GM18867 (cell line): ENCODE measurements at regions not wholly inside any gene's neighbourhood (a gene's known extent, or its start where the extent isn't known, plus 50 kb on each side); places are given as distances from the start of the nearest gene placed in this dataset.
"Not testable (repeated sequence)": the region's sequence is repeated elsewhere in the genome, so short reads cannot be mapped to it uniquely, and the experiment has no call there.

Source experiments
- ATAC-seq: cut with Tn5 transposase; IDR thresholded peaks from one replicate; pipeline ENCODE4 v1.9.1; 2021; ENCODE audit warnings: mild to moderate bottlenecking, moderate library complexity; ENCODE audit not compliant: unreplicated experiment

DNA sequence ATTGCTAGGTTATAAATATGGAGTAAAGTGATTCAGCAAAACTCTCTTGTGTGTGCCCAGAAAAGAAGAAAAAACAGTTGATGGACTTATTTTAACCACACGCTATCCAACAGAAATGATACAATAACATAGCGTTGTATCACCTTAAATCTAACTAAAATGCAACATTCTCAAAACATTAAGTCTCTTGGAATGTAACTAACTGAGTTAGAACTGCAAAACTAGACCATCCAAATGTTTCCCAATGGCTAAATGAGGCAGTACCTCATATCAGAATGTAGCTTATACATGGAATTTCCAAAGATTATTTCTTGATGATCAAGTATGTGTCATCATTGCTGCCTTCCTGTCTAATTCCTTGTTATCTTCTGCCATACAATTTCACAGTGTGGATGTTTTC lies 187.9 kb downstream of the CNTN3 start:
- no peak for ATAC-seq

DNA sequence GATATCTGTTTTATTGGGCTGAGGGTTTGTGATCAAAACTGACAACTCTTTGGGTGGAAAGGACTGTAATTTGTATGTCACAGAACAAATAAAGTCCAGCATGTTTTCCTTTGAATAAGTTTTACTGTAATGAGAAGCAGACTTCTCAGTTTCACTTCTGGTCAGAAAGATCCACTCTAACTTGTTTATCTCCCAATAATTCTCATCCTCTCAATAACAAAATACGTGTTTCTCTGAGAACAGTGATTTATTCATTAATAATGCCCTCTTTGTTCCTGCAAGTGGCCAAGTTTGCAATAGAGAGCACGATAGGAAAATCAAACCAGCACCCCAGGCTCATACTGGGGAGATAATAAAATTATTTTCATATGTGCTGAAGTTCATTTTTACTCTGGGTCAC lies 190.6 kb downstream of the CNTN3 start:
- no peak for ATAC-seq

DNA sequence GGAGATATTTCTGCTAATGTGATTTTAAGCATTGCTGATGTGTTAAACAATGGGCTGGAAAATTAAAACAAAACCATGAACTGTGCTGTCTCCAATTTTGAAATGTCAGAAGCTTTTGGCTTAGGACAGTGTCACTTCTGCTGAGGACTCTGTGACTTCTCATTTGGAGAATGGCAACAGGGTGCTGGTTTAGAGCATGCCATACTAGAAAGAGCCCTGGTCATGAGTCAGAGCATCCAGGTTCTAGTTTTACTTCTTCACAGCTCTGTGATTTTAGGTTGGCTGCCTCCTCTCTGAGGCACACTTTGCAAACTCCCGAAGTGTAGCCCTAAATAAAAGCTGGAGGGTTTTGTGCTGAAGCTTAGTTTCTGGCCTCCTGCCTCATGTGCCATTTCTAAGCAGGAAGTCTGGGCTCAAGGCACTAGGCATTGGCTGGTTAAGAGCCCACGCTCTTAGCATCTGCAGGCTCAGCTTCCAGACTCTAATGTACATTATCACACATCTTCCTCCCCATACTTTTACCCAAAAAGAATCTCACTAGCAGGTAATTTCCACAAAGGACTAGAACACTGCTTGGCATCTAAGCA lies 193.8 kb downstream of the CNTN3 start:
- ATAC-seq: no peak

DNA sequence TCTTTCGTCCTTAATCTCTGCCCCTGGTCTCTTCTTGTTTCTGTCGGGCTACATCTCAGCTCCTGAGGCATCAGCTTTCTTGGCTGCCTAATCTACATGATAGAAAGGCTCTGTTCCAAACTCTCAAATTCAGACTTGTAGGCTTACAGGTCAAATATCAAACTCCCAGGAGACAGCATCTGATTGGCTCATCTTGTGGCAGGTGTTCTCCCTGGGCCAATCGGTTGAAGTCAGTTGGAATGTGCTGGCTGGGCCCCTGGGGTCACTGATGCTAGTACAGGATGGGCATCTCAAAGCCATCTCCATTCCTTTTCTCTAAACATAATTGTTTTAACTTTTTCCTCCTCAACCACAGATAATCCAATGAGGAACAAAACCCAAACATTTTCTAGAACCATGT lies 198.7 kb downstream of the CNTN3 start:
- no peak for ATAC-seq

DNA sequence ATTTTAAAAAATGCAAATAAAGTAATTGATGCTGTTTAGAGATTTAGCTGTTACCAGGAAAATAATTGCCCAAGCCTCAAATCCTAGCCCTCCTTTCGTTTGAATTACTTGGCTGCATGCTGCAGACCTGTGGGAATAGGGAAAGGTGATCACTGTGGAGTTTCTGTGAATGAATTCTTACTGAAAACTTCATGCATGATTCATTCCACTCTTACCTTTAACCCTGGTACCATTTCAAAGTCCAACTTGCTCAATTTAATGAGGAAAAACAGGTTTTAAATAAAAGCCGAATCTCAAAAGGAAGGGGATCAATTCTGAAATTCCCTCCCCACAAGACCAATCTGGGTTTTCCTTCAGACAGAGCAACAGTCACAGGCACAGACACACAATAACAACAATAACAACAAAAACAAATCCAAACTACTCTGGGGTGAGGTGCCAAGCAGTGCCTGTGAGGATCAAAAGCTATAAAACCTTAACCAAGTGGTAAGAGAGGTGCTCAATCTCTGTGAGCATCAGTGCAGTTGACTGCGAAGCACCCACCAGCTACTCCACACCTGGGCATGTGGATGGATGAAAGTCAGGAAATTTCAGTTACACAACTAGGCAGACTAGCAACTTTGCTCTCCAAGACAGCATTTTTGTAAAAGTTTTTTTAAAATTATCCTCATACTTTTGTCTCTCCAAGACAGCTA lies 200.8 kb downstream of the CNTN3 start:
- ATAC-seq: no peak

DNA sequence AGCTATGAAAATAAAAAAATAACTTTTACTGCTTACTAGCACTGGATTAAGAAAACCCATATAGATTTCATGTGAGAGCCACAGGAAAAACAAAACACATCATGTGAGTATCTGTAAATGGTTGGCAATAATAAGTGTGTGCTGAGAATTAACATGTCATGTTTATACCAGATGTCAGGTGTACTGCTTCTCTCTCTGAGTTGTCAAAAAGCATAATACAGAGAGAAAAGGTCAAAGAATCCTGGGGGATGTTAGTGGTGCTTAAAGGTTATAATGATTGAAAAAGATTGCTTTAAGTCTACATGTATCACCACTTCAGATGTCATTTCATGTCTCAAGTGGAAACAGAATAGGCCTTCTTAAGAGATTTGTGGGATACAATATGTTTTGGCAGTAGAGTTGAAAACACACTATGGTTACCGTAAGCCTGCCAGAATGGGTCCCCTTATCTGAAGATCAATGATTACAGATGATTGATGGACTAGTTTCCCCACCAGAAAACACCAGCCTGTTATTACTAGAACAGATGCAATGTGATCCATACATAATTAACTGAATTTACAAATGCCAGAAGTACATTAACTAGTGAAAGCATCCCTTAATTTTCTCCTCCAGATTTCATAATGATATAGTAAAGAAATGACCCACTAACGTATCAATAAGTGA lies 204.1 kb downstream of the CNTN3 start:
- ATAC-seq: no peak

DNA sequence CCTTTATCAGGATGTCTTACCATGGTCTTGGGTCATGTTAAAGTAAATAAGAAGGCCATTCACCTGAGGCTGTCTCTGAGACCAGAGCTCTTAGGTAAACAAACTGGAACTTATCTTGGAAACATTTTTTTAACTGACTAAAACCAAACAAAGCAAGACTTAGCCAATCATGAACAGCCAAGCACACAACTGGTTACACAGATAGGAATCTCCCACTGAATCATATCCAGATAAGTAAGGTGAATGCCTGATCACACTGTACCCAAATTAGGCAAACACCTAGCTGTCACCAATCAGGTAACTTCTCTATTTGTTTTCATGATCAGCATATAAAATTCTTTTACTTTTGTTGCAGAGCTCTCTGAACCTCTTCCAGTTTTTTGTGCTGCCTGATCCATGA lies 205.4 kb downstream of the CNTN3 start:
- no peak for ATAC-seq

DNA sequence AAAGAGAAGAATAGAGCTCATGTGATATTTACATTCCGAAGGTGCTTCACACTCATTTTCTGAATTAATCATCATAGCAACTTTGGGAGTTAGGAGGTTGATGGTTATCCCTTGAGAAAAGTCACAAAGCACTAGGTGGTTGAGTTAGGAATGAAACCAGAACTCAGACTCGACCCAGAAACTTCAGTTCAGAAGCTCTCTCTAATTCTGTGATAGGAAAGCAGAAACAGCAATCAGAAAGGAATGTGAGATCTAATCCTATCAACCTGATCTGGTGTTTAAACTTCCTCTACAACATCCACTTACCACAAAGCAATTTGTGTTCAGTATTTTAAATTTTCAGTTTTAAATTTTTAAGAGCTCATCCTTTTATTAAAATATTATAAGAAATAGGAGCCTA lies 211.2 kb downstream of the CNTN3 start:
- no peak for ATAC-seq

DNA sequence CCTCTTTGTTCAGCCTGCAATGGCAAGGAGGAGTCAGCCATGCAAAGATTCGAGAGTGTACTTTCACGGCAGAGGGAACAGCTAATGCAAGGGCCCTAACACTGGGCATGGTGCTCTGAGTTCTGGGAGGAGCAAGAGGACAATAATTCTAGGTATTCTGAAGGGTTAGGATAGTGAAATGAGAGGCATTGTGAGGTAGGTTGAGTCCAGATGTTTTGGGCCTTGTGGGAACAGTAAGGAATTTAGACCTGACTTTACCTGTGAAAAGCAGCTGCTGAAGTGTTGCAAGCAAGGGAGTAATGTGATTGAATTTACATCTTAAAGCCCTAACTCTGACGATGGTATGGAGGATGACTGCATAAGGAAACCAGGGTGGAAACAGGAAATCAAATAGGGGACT lies 211.6 kb downstream of the CNTN3 start:
- ATAC-seq: no peak

DNA sequence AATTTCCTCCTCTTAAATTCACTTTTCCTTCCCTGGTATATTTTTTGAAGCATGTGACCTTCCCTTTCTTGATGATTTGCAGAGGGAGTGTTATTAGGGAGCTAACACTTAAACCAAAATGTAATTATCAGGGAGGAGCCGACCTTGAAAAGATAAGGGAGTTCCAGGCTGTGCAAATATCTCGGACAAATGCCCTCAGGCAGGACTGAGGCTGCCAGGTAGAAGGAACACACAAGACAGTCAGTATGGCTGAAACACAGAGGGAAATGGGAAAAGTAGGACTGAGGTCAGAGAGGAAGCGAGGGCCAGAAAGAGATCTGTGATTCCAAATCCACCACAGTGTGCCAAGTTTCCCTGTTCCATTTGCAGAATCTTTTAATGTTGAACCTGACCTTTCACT lies 221.0 kb downstream of the CNTN3 start:
- ATAC-seq: no peak

DNA sequence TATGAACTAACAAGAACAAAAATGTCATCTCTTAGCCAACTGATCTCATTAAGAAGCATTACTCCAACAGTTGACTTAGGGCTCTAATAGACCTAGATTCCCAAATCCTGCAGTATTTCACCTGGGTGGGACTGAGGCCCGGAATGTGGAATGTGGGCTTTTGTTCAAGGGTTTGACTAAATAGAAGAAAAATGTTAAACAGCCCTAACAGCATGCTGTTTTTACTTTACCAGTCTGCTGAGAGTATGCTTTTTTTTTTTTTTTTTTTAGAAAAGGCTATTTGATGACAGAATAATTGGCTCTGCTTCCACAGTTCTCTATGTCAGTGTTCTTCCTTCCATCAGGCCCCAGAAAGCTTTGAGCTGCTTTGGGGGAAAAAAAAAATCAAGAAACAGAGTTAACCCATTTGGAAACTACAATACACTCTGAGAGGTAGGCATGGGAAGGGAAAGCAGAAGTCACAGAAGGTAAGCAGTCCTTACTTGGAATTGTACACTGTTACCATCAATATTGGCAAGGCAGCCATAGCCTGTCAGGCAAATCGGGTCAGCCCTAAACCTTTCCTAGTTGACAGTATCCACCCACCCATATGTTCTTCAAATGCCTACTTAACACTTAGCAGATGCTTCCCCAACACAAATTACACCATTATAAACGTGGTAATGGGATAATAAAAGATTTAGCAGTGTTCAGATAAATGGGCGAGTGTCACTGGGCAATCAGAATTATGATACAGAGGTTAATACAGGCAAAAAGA lies 224.2 kb downstream of the CNTN3 start:
- no peak for ATAC-seq

DNA sequence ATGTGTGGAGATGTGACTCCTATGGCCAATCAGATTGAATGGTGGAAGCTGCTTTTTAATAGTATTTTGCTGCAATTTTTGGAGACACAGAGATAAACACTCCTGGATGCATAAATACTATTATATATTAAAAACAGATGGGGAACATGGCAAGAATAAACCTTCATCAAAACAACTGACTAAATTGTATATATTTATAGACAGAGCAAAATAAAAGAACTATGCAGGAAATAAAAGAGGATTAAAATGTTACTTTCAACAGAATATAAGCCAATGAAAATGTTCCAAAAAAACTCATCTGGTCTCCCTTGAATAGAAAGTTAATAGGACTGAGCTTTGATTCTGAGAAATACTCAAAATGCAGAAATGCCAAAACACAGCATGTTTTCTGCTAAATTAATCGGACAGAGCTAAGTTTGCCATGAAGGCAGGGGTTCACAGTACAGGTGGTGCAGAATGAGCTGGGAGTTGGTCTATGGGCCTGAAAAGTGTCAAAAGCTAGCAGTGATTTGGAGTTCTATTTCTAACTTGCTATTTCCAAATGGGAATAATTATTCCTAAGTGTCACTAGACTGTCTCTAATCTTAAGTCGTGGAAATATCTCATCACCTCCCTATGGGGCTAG lies 227.2 kb downstream of the CNTN3 start:
- ATAC-seq: no peak

DNA sequence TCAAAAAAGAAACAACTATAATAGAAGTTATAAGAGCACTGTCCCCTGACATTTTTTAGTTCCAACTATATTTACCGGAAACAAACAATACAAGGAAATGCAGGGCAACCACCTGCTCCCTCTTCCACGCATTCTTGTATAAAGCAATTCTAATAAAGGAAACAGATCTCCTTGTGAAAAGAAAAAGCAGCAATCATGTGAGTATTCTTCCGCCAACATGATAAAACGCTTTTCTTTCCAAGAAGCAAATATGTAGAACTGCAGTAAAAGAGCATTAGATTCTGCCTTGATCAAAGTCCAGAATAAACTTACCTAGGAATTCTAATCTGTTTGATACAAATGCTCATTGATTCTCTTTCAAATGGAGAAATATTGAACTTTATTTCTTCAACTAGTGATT lies 230.3 kb downstream of the CNTN3 start:
- no peak for ATAC-seq

DNA sequence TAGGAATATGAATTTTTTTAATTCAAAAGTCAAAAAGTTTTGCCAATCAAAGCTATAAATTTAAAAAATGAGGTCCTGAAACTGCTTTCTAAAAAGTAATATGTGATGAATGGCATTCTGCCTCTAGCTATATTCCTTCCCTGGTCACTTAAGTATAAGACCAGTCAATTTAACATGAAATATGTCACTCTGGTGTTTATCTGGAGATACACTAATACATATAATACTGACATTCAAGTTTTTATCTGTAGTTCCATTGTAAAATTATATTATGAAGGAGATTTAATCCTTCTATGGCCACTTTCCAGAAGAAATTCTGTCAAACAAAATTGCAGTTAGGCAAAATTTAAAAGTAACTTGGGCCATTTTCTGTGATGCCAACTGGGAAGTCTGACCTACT lies 236.8 kb downstream of the CNTN3 start:
- ATAC-seq: no peak

DNA sequence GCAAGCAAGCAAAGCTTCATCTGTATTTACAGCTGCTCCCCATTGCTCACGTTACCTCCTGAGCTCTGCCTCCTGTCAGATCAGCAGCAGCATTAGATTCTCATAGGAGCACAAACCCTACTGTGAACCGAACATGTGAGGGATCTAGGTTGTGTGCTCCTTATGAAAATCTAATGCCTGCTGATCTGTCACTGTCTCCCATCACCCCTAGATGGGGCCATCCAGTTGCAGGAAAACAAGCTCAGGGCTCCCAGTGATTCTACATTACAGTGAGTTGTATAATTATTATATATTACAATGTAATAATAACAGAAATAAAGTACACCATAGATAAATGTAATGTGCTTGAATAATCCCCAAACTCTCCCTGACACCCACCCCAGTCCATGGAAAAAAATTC lies 238.1 kb downstream of the CNTN3 start:
- ATAC-seq: not testable (repeated sequence)

DNA sequence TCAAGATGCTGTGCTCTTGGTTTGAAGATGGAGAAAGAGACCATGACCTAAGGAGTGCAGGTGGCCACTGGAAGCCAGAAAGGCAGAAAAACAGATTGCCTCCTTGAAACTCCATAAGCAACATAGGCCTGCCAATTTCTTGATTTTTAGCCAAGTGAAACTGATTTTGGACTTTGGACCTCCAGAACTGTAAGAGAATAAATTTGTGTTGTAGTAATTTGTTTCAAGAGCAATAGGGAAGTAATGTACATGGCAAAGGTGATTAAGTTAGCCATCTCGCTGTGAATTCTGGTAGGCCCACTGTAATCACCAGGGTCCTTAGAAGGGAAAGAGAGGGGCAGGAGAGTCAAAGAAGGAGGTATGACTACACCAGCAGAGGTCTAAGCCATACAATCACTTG lies 238.8 kb downstream of the CNTN3 start:
- no peak for ATAC-seq

DNA sequence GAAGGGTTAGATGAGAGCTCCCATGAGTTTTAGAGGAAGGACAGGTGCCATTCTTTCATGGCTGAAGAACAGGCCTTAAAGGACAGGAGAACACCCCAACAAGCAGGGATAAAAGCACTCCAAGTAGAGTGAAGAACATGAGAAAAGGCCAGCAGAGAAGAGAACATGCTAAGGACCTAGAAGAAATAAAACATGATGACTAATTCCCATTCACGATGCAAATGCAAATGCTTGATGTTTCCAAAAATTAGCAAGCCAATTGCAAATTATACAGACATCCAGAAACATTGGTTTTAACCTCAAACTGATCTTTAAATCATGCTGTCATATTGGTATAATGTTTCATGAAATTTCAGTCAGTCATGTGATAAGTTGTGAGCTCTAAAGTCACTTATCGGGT lies 241.7 kb downstream of the CNTN3 start:
- no peak for ATAC-seq

DNA sequence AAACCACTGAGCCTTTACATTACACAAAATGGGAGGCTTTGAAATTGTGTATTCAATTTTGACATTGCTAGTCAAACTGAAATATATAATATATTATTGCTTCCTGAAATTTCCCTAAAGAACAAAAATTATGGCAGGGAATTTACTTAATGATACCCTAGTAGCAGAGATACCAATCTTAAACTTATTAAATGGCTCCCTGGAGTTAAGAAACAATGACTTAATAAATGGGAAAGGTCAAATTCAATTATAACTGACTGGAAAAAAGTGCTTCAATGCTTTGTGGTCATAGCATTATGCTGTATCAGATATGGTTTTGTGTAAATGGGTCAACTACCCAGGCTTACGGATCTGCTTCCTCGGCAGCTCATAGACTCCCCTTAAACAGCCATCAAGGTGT lies 244.1 kb downstream of the CNTN3 start:
- no peak for ATAC-seq

DNA sequence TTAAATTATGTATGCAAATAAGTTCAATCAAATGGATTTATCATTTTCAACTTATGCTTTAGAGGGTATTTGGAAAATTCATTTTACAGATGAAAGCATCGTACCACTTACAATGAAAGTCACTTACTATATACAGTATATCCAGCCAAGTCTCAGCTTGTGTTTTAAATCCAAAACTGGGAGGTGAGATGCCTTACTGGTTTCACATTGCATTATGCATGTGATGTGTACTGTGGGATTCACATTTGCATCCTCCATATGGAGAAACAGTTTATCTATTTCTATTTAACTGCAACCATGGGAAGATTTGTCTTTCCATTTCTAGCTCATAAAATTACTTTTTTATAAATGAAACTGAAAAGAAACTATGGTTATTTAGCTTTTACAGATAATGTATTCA lies 248.1 kb downstream of the CNTN3 start:
- ATAC-seq: no peak

DNA sequence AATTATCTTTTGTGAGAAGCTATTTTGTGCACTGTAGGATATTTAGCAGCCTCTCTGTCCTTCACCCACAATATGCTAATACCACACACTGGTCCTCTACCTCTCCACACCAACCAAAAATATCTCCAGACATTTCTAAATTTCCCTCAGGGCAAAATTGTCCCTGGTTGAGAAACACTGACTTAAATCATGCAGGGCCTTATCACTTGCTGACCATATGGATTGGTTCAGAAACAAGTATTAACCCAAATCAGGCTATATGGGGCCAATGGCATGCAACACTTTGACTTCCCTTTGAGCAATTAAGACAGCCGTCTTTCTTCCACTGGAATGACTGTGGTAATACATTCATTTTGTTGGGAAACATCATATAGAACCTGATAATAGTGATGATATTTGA lies 251.1 kb downstream of the CNTN3 start:
- ATAC-seq: no peak

DNA sequence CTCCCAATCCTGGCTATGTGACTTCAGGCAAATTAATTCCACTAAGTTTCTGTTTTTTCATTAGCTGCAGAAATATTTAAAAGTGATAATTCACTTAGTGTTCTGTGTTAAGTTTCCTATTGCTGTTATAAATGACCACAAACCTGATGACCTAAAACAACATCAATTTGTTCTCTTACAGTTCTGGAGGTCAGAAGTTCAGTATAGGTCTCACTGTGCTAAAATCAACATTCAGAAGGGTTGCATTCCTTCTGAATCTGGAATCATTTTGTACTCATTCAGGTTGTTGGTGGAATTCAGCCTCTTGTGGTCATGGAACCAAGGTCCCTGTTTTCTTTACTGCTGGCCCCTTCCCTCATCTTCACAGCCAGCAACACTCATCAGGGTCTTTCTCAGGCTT lies 254.1 kb downstream of the CNTN3 start:
- no peak for ATAC-seq
